ENCODE measurements at regions not wholly inside any gene's neighbourhood (a gene's known extent, or its start where the extent isn't known, plus 50 kb on each side); places are given as distances from the start of the nearest gene placed in this dataset.
A peak's percentile ranks its signal among the peaks of the same experiment; 100 is the strongest.

- Histone ChIP-seq H3K4me1 (no peaks in the 10 kb centered on the region), H3K27me3 (no peaks in the 10 kb centered on the region), H3K9me3 (replicated peaks in 1 of 11) (no peaks in the 10 kb centered on the region), H3K4me2 (no peak overlapping the region), H4K20me1 (no peaks in the 10 kb centered on the region), H3K36me3 (no peaks in the 10 kb centered on the region), H3K4me3 (no peak overlapping the region), H3K27ac (no peak overlapping the region), H3K9ac (no peak overlapping the region)
- TF ChIP-seq Cebpa-rat (IDR thresholded peaks at IDR 0.05), result no peak
Measured at GRCh38 chr2:138221358-138221757, 257.1 kb downstream of the HNMT start.

- Histone ChIP-seq H3K27me3 (no peaks in the 10 kb centered on the region), H3K9ac (no peak overlapping the region), H3K9me3 (replicated peaks in 1 of 11) (no peaks in the 10 kb centered on the region), H3K36me3 (no peaks in the 10 kb centered on the region), H3K27ac (no peak overlapping the region), H3K4me1 (no peaks in the 10 kb centered on the region), H4K20me1 (no peaks in the 10 kb centered on the region), H3K4me3 (no peak overlapping the region), H3K4me2 (no peak overlapping the region)
- TF ChIP-seq Cebpa-rat (IDR thresholded peaks at IDR 0.05), result no peak
Measured at GRCh38 chr2:138223319-138223718, 259.0 kb downstream of the HNMT start.

DNA sequence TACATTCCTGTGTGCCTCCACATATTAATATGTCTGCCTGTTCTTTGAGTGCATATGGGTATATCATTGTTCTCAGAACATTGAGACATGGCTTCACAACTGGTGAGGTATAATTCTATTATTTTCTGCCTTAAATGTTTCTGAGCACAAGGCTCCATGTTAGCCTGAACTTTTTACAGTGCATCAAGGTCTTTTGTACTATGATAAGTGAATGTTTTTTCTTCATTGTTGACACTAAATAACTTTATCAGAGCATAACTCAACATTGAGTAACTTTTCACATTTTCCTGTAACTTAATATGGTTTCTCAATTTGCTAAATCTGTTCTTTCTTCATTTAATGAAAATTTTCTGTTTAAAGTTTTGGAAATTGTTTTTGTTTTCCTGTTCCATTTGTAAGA, 262.9 kb downstream of the HNMT start:
- no peak overlapping the region for H3K27ac ChIP-seq
- no peak overlapping the region for H3K9ac ChIP-seq
- H3K4me2 ChIP-seq, result no peak overlapping the region
- no peak overlapping the region for H3K4me3 ChIP-seq
- H3K36me3 ChIP-seq, result no peaks in the 10 kb centered on the region
- no peaks in the 10 kb centered on the region for H4K20me1 ChIP-seq
- H3K4me1 ChIP-seq, result no peaks in the 10 kb centered on the region
- no peaks in the 10 kb centered on the region for H3K27me3 ChIP-seq
- TF ChIP-seq Cebpa-rat (IDR thresholded peaks at IDR 0.05), result no peak
- H3K9me3 ChIP-seq (replicated peaks in 1 of 11), result no peaks in the 10 kb centered on the region

GRCh38 chr2:138228101-138228500, 263.8 kb downstream of the HNMT start:
- Histone ChIP-seq H3K4me1 (no peaks in the 10 kb centered on the region), H3K9me3 (replicated peaks in 1 of 11) (no peaks in the 10 kb centered on the region), H3K27me3 (no peaks in the 10 kb centered on the region), H4K20me1 (no peaks in the 10 kb centered on the region), H3K36me3 (no peaks in the 10 kb centered on the region), H3K4me2 (no peak overlapping the region), H3K4me3 (no peak overlapping the region), H3K9ac (no peak overlapping the region), H3K27ac (no peak overlapping the region)
- no peak for TF ChIP-seq Cebpa-rat (IDR thresholded peaks at IDR 0.05)

- H3K27ac ChIP-seq, result no peak overlapping the region
- H3K4me1 ChIP-seq, result peaks cover 0 to 26% (median 14%) of the 10 kb centered on the region in 10 experiments; a peak in 18 of 20 replicates
- H3K36me3 ChIP-seq, result no peaks in the 10 kb centered on the region
- no peaks in the 10 kb centered on the region for H3K9me3 ChIP-seq (replicated peaks in 1 of 11)
- H4K20me1 ChIP-seq, result no peaks in the 10 kb centered on the region
- H3K4me2 ChIP-seq, result no peak overlapping the region
- no peak overlapping the region for H3K9ac ChIP-seq
- H3K4me3 ChIP-seq, result no peak overlapping the region
- H3K27me3 ChIP-seq, result no peaks in the 10 kb centered on the region
- no peak for TF ChIP-seq Cebpa-rat (IDR thresholded peaks at IDR 0.05)
Measured at GRCh38 chr2:138234265-138234664, 267.3 kb upstream of the SPOPL start.

DNA sequence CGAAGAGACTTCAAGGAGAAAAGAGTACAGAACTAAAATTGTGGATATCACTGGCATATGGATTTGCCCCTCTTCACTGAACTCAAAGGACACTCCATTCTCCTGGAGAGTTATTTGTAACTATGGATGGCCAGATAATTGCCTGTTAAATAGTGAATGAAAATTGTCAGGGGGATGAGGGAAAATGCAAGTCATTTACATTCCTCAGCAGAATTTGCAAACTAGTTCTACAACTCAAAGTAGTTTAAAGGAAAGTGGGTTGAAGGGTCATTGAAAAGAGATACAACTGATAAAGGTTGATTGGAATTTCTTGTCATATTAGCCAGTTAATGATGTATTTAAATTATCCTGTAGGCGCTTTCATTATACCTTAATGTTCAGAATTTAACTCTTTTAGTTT, 266.5 kb upstream of the SPOPL start:
- no peaks in the 10 kb centered on the region for H3K9me3 ChIP-seq (replicated peaks in 1 of 11)
- H3K4me3 ChIP-seq, result no peak overlapping the region
- no peaks in the 10 kb centered on the region for H4K20me1 ChIP-seq
- H3K4me1 ChIP-seq, result peaks cover 0 to 26% (median 14%) of the 10 kb centered on the region in 10 experiments; a peak in 18 of 20 replicates
- no peak for TF ChIP-seq Cebpa-rat (IDR thresholded peaks at IDR 0.05)
- H3K27me3 ChIP-seq, result no peaks in the 10 kb centered on the region
- H3K4me2 ChIP-seq, result no peak overlapping the region
- H3K36me3 ChIP-seq, result no peaks in the 10 kb centered on the region
- H3K27ac ChIP-seq, result no peak overlapping the region
- H3K9ac ChIP-seq, result no peak overlapping the region

DNA sequence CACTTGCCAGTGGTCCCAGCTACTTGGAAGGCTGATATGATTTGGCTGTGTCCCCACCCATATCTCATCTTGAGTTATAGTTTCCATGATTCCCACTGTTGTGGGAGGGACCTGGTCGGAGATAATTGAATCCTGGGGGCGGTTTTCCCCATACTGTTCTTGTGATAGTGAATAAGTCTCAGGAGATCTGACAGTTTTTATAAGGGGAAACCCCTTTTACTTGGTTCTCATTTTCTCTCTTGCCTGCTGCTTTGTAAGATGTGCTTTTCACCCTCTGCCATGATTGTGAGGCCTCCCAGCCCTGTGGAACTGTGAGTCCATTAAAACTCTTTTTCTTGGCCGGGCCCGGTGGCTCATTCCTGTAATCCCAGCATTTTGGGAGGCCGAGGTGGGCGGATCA, 265.4 kb upstream of the SPOPL start:
- H3K4me2 ChIP-seq, result no peak overlapping the region
- H3K4me1 ChIP-seq, result peaks cover 0 to 26% (median 14%) of the 10 kb centered on the region in 10 experiments; a peak in 18 of 20 replicates
- no peak for TF ChIP-seq Cebpa-rat (IDR thresholded peaks at IDR 0.05)
- no peaks in the 10 kb centered on the region for H3K27me3 ChIP-seq
- H4K20me1 ChIP-seq, result no peaks in the 10 kb centered on the region
- no peak overlapping the region for H3K27ac ChIP-seq
- H3K36me3 ChIP-seq, result no peaks in the 10 kb centered on the region
- no peak overlapping the region for H3K4me3 ChIP-seq
- H3K9ac ChIP-seq, result no peak overlapping the region
- no peaks in the 10 kb centered on the region for H3K9me3 ChIP-seq (replicated peaks in 1 of 11)

DNA sequence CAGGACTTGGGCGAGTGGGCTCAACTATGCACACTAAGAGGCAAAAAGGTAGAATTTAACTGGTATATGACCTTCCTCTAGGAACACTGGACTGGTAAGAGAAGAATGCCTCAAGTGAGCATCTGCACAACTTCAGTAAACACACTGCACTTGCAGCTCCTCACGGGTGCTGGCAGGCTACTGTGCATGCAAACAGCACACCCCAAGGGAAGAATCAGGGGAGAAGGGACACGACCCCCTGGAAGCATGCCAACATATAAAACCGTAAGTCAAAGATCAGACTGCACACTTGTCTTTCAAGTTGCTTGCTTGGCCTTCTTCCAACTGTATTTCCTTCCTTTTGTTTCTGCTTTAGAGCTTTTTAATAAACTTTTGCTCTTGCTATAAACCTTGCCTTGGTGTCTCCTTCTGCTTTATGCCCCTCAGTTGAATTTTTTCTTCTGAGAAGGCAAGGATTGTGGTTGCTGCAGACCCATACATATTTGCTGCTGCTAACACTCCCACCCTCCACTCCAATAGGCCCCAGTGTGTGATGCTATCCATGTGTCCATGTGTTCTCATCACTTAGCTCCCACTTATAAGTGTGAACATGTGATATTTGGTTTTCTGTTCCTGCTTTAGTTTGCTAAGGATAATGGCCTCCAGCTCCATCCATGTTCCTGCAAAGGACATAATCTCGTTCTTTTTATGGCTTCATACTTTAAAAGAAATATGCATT, 263.7 kb upstream of the SPOPL start:
- TF ChIP-seq Cebpa-rat (IDR thresholded peaks at IDR 0.05), result no peak

DNA sequence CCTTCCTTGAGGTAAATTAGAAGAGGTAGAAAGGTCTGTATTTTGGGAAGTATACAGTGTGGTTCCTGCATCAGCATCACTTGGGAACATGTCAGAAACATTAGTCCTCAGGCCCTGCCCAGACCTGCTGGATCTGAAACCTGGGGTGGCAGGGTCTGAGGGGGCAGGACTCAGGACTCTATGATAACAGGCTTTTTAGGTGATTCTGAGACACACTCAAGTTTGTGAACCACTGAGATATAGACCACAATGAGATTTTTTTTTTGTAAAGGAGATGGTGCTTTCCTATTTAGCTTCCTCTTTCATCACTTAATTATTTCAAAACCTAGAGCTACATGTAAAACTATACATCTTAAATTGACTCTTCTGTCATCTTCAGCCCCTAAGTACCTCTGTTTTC, 262.7 kb upstream of the SPOPL start:
- peaks cover 0 to 26% (median 14%) of the 10 kb centered on the region in 10 experiments; a peak in 18 of 20 replicates for H3K4me1 ChIP-seq
- no peak for TF ChIP-seq Cebpa-rat (IDR thresholded peaks at IDR 0.05)
- no peaks in the 10 kb centered on the region for H4K20me1 ChIP-seq
- H3K4me3 ChIP-seq, result no peak overlapping the region
- no peaks in the 10 kb centered on the region for H3K27me3 ChIP-seq
- no peak overlapping the region for H3K27ac ChIP-seq
- H3K36me3 ChIP-seq, result no peaks in the 10 kb centered on the region
- no peaks in the 10 kb centered on the region for H3K9me3 ChIP-seq (replicated peaks in 1 of 11)
- H3K9ac ChIP-seq, result no peak overlapping the region
- H3K4me2 ChIP-seq, result peak overlapping the region in 4 of 11 experiments; percentile 19 to 31 (median 24); a peak in 5 of 22 replicates

More for the DNA sequence above, 263.7 kb upstream of the SPOPL start:
- H3K36me3 ChIP-seq, result no peaks in the 10 kb centered on the region
- H4K20me1 ChIP-seq, result no peaks in the 10 kb centered on the region
- H3K4me3 ChIP-seq, result no peak overlapping the region
- no peak overlapping the region for H3K27ac ChIP-seq
- H3K9ac ChIP-seq, result no peak overlapping the region
- no peaks in the 10 kb centered on the region for H3K27me3 ChIP-seq
- H3K9me3 ChIP-seq (replicated peaks in 1 of 11), result no peaks in the 10 kb centered on the region
- peak overlapping the region in 10 of 11 experiments; percentile 12 to 74 (median 55); a peak in 19 of 22 replicates for H3K4me2 ChIP-seq
- peaks cover 0 to 26% (median 14%) of the 10 kb centered on the region in 10 experiments; a peak in 18 of 20 replicates for H3K4me1 ChIP-seq

DNA sequence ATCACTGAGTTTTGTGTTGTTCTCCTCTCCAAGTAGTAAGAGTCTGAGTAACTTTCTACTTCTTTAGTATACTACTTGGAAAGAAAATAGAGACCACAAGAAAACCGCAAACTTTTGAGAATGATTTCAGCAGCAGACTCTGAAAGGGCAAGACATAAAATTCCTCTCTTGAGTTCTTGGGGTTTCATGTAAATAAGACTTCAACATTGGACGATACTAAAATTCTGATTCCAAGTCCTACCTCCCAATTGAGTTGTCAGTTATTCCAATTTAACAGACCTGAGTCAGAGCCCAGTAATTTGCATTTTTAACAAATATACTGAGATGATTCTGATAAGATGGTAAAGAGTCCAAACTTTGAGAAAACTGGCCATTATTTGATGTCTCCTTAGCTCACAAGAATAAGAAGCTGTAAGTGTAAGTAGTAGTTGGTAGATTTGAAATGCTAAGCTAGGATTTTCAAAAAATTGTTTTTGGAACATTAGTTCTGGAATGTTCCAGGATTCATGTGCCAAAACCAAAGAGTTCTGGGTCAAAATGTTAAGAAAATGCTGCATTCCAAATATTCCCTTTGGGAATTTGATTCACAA, 261.6 kb upstream of the SPOPL start:
- TF ChIP-seq Cebpa-rat (IDR thresholded peaks at IDR 0.05), result no peak
- H3K27me3 ChIP-seq, result no peaks in the 10 kb centered on the region
- H3K4me1 ChIP-seq, result peaks cover 9 to 26% (median 17%) of the 10 kb centered on the region in 10 experiments; a peak in 19 of 20 replicates
- H4K20me1 ChIP-seq, result no peaks in the 10 kb centered on the region
- H3K9ac ChIP-seq, result no peak overlapping the region
- H3K36me3 ChIP-seq, result no peaks in the 10 kb centered on the region
- no peak overlapping the region for H3K4me2 ChIP-seq
- H3K27ac ChIP-seq, result no peak overlapping the region
- no peaks in the 10 kb centered on the region for H3K9me3 ChIP-seq (replicated peaks in 1 of 11)
- no peak overlapping the region for H3K4me3 ChIP-seq

All from BLaER1 treated with 17β-estradiol and CSF1 and Interleukin-3, amounts not matched to agents 10 nM and 100 nM (cell line).